Astrocyte (in vitro differentiated cells and primary cell): ENCODE measurements at regions not wholly inside any gene's neighbourhood (a gene's known extent, or its start where the extent isn't known, plus 50 kb on each side); places are given as distances from the start of the nearest gene placed in this dataset.
A peak's percentile ranks its signal among the peaks of the same experiment; 100 is the strongest.

Experiments
- DNase-seq: peaks from one replicate; pipeline ENCODE4 v3.0.0-alpha.2; 2010; ENCODE audit warnings: low read depth
- FAIRE-seq: peaks from 2 replicates; lab custom pipeline; 2011; peaks lifted over from hg19 to GRCh38; lab: Jason Lieb, UNC
- H2AFZ ChIP-seq: 2 replicates; pipeline ENCODE4 v1.6.0; 2012; ENCODE audit warnings: low read depth, low read length, inconsistent platforms
- H3K27ac ChIP-seq: 2 replicates; pipeline ENCODE4 v1.5.1; 2011; ENCODE audit warnings: low read depth, low read length, inconsistent platforms
- H3K27me3 ChIP-seq: 2 replicates; pipeline ENCODE4 v1.6.0; 2011; ENCODE audit warnings: low read length, inconsistent platforms; ENCODE audit not compliant: insufficient read depth
- H3K36me3 ChIP-seq: 2 replicates; pipeline ENCODE4 v1.5.1; 2011; ENCODE audit warnings: low read length, inconsistent platforms; ENCODE audit not compliant: insufficient read depth
- H3K4me1 ChIP-seq: 2 replicates; pipeline ENCODE4 v1.5.1; 2011; ENCODE audit warnings: low read length, inconsistent platforms; ENCODE audit not compliant: insufficient read depth
- H3K4me2 ChIP-seq: 2 replicates; pipeline ENCODE4 v1.6.0; 2012; ENCODE audit warnings: low read length, inconsistent platforms
- H3K4me3 ChIP-seq: 2 replicates; pipeline ENCODE4 v1.5.1; 2011; ENCODE audit warnings: low read depth, mild to moderate bottlenecking, low read length, inconsistent platforms; ENCODE audit not compliant: insufficient read depth
- H3K79me2 ChIP-seq: 2 replicates; pipeline ENCODE4 v1.6.0; 2012; ENCODE audit warnings: mild to moderate bottlenecking, low read length, inconsistent platforms; ENCODE audit not compliant: insufficient read depth
- H3K9ac ChIP-seq: 2 replicates; pipeline ENCODE4 v1.6.0; 2012; ENCODE audit warnings: mild to moderate bottlenecking, low read length, inconsistent platforms
- H3K9me3 ChIP-seq: 2 replicates; pipeline ENCODE4 v1.5.1; 2012; ENCODE audit warnings: low read depth, mild to moderate bottlenecking, low read length, inconsistent platforms; ENCODE audit not compliant: insufficient read depth
- H4K20me1 ChIP-seq: 2 replicates; pipeline ENCODE4 v1.6.0; 2012; ENCODE audit warnings: low read length, inconsistent platforms; ENCODE audit not compliant: insufficient read depth
- H3K27ac Mint-ChIP-seq: one replicate; pipeline ENCODE4 v1.8.0; 2021; ENCODE audit warnings: mild to moderate bottlenecking, mixed read lengths; ENCODE audit not compliant: unreplicated experiment
- H3K27me3 Mint-ChIP-seq: one replicate; pipeline ENCODE4 v1.8.0; 2021; ENCODE audit warnings: low read depth, mixed read lengths; ENCODE audit not compliant: unreplicated experiment
- H3K36me3 Mint-ChIP-seq: one replicate; pipeline ENCODE4 v1.8.0; 2021; ENCODE audit warnings: low read depth, mixed read lengths; ENCODE audit not compliant: unreplicated experiment
- H3K4me1 Mint-ChIP-seq: one replicate; pipeline ENCODE4 v1.8.0; 2021; ENCODE audit warnings: low read depth, mixed read lengths; ENCODE audit not compliant: unreplicated experiment
- H3K4me3 Mint-ChIP-seq: one replicate; pipeline ENCODE4 v1.8.0; 2021; ENCODE audit warnings: mild to moderate bottlenecking, moderate library complexity, mixed read lengths; ENCODE audit not compliant: unreplicated experiment
- H3K9me3 Mint-ChIP-seq: one replicate; pipeline ENCODE4 v1.8.0; 2021; ENCODE audit warnings: mild to moderate bottlenecking, mixed read lengths; ENCODE audit not compliant: unreplicated experiment
- CTCF ChIP-seq: IDR thresholded peaks from 2 replicates; pipeline ENCODE4 v1.5.1; 2011; ENCODE audit warnings: low read depth, mild to moderate bottlenecking, inconsistent platforms, low read length, moderate library complexity; ENCODE audit not compliant: insufficient read depth
- EZH2 ChIP-seq: IDR thresholded peaks from 2 replicates; pipeline ENCODE4 v1.6.1; 2012; ENCODE audit warnings: mild to moderate bottlenecking, low read length, inconsistent platforms; ENCODE audit not compliant: insufficient read depth

DNA sequence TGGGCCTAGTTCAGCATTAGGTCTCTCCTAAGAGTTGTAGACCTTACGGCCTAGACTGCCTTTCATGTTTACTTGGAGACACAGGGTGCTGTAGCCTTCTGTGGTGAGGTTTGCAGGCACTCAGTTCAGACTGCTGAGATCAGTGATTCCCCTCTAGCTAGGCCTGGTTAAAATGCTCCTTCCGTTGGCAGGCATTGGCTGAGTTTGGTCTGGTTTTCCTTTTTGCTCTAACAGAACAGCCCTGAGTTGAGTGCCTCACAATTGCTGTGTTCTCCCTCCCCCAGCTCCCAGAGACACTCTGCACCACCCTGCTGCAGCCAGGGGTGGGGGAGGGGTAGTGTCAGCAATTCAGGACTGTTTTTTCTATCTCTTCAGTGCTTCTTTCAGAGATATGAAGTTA lies 178.9 kb upstream of the DYRK2 start:
- peaks cover 18% of the 10 kb centered on the region for H3K4me1 Mint-ChIP-seq

DNA sequence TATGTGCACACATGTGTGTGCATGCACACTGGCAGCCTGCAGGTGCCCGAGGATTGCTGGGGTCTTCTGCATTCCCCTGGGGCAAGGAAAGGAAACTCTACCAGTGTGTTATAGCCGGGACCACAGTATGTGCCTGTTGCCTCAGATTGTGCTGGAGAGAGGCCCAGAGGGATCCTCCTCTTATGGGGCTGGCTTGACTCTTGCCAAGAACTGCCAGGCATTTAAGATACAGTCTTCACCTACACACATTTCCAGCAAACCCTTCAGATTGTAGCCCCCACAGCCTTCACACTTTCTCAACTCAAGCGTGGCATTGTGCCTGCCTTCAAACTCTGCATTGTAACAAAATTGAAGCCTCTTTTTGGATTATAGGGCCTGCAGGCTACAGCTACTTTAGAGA lies 176.7 kb upstream of the DYRK2 start:
- Histone ChIP-seq H3K36me3 (no peaks in the 10 kb centered on the region), H3K27ac (no peak overlapping the region), H2AFZ (no peak overlapping the region), H3K27me3 (no peaks in the 10 kb centered on the region), H4K20me1 (no peaks in the 10 kb centered on the region), H3K9me3 (no peaks in the 10 kb centered on the region), H3K79me2 (no peaks in the 10 kb centered on the region), H3K9ac (no peak overlapping the region), H3K4me1 (no peaks in the 10 kb centered on the region), H3K4me3 (no peak overlapping the region), H3K4me2 (no peak overlapping the region)
- no peaks in the 10 kb centered on the region for H3K36me3 Mint-ChIP-seq
- TF ChIP-seq CTCF (no peak), EZH2 (no peak)
- no peaks in the 10 kb centered on the region for H3K9me3 Mint-ChIP-seq
- no peaks in the 10 kb centered on the region for H3K27me3 Mint-ChIP-seq
- H3K27ac Mint-ChIP-seq, result no peak overlapping the region
- H3K4me1 Mint-ChIP-seq, result peaks cover 22% of the 10 kb centered on the region
- H3K4me3 Mint-ChIP-seq, result no peak overlapping the region
- DNase-seq (no peak), FAIRE-seq (no peak)

More for the DNA sequence above, 178.9 kb upstream of the DYRK2 start:
- no peaks in the 10 kb centered on the region for H3K79me2 ChIP-seq
- no peak for FAIRE-seq
- DNase-seq, result no peak
- Mint-ChIP-seq H3K4me3 (peak overlapping the region; percentile 4), H3K27ac (peak overlapping the region; percentile 81), H3K36me3 (no peaks in the 10 kb centered on the region), H3K27me3 (no peaks in the 10 kb centered on the region), H3K9me3 (no peaks in the 10 kb centered on the region)
- no peaks in the 10 kb centered on the region for H4K20me1 ChIP-seq
- H3K4me3 ChIP-seq, result no peak overlapping the region
- H3K4me1 ChIP-seq, result no peaks in the 10 kb centered on the region
- TF ChIP-seq CTCF (no peak), EZH2 (no peak)
- no peak overlapping the region for H3K9ac ChIP-seq
- H3K36me3 ChIP-seq, result no peaks in the 10 kb centered on the region
- H3K4me2 ChIP-seq, result no peak overlapping the region
- no peak overlapping the region for H3K27ac ChIP-seq
- H3K9me3 ChIP-seq, result no peaks in the 10 kb centered on the region
- no peaks in the 10 kb centered on the region for H3K27me3 ChIP-seq
- H2AFZ ChIP-seq, result no peak overlapping the region

DNA sequence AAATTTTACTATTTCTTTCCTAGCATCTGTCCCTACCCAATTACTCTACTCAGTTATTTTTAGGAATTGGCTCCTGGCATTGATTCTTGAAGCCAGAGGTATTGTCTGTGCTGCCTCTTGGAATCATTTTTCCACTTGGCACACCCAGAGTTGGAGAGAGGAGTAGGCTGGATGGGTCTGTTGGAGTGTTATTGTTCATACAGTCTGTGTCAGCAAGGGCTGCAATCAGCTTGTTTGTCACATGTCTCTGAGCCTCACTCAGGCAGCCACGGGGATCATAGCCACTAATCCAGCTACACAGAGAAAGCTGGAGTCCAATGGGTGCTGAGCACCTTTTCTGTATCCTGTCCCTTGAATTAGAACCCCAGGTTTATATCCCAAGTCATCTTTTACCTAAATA lies 176.0 kb upstream of the DYRK2 start:
- no peaks in the 10 kb centered on the region for H3K27me3 Mint-ChIP-seq
- H3K79me2 ChIP-seq, result no peaks in the 10 kb centered on the region

More for the DNA sequence above, 176.0 kb upstream of the DYRK2 start:
- Mint-ChIP-seq H3K4me1 (peaks cover 23% of the 10 kb centered on the region), H3K4me3 (no peak overlapping the region), H3K9me3 (no peaks in the 10 kb centered on the region), H3K36me3 (no peaks in the 10 kb centered on the region), H3K27ac (no peak overlapping the region)
- DNase-seq (no peak), FAIRE-seq (no peak)
- Histone ChIP-seq H3K9me3 (no peaks in the 10 kb centered on the region), H3K4me2 (no peak overlapping the region), H3K36me3 (no peaks in the 10 kb centered on the region), H4K20me1 (no peaks in the 10 kb centered on the region), H2AFZ (no peak overlapping the region), H3K4me3 (no peak overlapping the region), H3K27me3 (no peaks in the 10 kb centered on the region), H3K9ac (no peak overlapping the region), H3K4me1 (no peaks in the 10 kb centered on the region), H3K27ac (no peak overlapping the region)
- TF ChIP-seq EZH2 (no peak), CTCF (no peak)
